Neural progenitor cell (in vitro differentiated cells): ENCODE measurements at regions not wholly inside any gene's neighbourhood (a gene's known extent, or its start where the extent isn't known, plus 50 kb on each side); places are given as distances from the start of the nearest gene placed in this dataset.

Experiments used
- EZH2phosphoT487 ChIP-seq: fragments of 200-600 bp; sonication (generic); IDR thresholded peaks from 2 replicates; pipeline ENCODE4 v1.6.1; 2017; ENCODE audit warnings: antibody characterized with exemption
- TF ChIP-seq, protein P1 (sequence below): fragments of 200-600 bp; sonication (generic); IDR thresholded peaks from 2 replicates; pipeline ENCODE4 v1.5.1; 2017; ENCODE audit warnings: antibody characterized with exemption, mild to moderate bottlenecking

DNA sequence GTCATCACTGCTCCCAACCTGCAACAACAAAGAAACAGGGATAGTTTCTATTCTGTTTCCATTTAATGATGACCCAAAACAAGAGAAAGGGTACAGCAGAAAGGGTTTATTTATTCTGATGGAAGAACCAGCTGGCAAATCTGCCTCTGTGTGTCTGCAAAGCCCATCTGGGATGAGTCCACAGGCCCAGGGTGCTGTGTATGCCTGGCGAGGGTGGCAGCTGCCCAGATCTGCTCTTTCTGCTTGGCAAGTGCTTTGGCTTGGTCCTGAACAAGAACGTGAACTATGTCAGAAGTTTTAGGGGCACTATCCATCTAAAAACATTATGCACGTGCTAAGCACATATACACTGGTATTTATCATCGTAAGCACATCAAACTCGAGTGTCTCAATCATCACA, 333.8 kb downstream of the CXCL12 start:
- TF ChIP-seq, protein P1, sequence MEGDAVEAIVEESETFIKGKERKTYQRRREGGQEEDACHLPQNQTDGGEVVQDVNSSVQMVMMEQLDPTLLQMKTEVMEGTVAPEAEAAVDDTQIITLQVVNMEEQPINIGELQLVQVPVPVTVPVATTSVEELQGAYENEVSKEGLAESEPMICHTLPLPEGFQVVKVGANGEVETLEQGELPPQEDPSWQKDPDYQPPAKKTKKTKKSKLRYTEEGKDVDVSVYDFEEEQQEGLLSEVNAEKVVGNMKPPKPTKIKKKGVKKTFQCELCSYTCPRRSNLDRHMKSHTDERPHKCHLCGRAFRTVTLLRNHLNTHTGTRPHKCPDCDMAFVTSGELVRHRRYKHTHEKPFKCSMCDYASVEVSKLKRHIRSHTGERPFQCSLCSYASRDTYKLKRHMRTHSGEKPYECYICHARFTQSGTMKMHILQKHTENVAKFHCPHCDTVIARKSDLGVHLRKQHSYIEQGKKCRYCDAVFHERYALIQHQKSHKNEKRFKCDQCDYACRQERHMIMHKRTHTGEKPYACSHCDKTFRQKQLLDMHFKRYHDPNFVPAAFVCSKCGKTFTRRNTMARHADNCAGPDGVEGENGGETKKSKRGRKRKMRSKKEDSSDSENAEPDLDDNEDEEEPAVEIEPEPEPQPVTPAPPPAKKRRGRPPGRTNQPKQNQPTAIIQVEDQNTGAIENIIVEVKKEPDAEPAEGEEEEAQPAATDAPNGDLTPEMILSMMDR, result no peak
- TF ChIP-seq EZH2phosphoT487, result no peak
